ENCODE measurements at regions not wholly inside any gene's neighbourhood (a gene's known extent, or its start where the extent isn't known, plus 50 kb on each side); places are given as distances from the start of the nearest gene placed in this dataset.

GRCh38 chr7:132709971-132710567 lies 133.8 kb upstream of the PLXNA4 start:
- POLR2A ChIA-PET (ENCODE audit: low non-redundant PET) = no interaction called here
- H3K27ac ChIP-seq = no peak overlapping the region
- CTCF ChIA-PET = interaction anchor here (0.6 to 1.1 kb wide), 4 partner anchors 8 to 726 kb away, joined by 3 to 9 read pairs (median 4); no protein-coding TSS in a partner anchor
- TF ChIP-seq CTCF (conservative IDR thresholded peaks at IDR 0.05; ENCODE audit: low read depth) = 0 out of 2 replicates have a peak, but pooled peaks have one; percentile 23
- no peak for DNase-seq (ENCODE audit: low spot score)

GRCh38 chr7:132708470-132708869 lies 132.2 kb upstream of the PLXNA4 start:
- no peak for TF ChIP-seq CTCF (conservative IDR thresholded peaks at IDR 0.05; ENCODE audit: low read depth)
- no peak for DNase-seq (ENCODE audit: low spot score)
- ChIA-PET POLR2A (ENCODE audit: low non-redundant PET) (no interaction called here), CTCF (no interaction called here)
- no peak overlapping the region for H3K27ac ChIP-seq

- CTCF ChIA-PET = no interaction called here
- no peak for DNase-seq (ENCODE audit: low spot score)
- POLR2A ChIA-PET (ENCODE audit: low non-redundant PET) = no interaction called here
- TF ChIP-seq CTCF (conservative IDR thresholded peaks at IDR 0.05; ENCODE audit: low read depth) = no peak
- no peak overlapping the region for H3K27ac ChIP-seq
These were observed 128.9 kb upstream of the PLXNA4 start for GRCh38 chr7:132705146-132705545.

- CTCF ChIA-PET = interaction anchor here (0.6 kb wide), 2 partner anchors 64 to 1669 kb away, joined by 3 to 4 read pairs; no protein-coding TSS in a partner anchor
- H3K27ac ChIP-seq = no peak overlapping the region
- POLR2A ChIA-PET (ENCODE audit: low non-redundant PET) = no interaction called here
- DNase-seq (ENCODE audit: low spot score) = no peak
- TF ChIP-seq CTCF (conservative IDR thresholded peaks at IDR 0.05; ENCODE audit: low read depth) = no peak
These were observed 127.5 kb upstream of the PLXNA4 start for GRCh38 chr7:132703742-132704141.

GRCh38 chr7:132697003-132697402 lies 120.7 kb upstream of the PLXNA4 start:
- ChIA-PET CTCF (interaction anchor here (0.5 to 0.9 kb wide), 3 partner anchors 14 to 1444 kb away, joined by 3 to 4 read pairs (median 3); no protein-coding TSS in a partner anchor), POLR2A (ENCODE audit: low non-redundant PET) (no interaction called here)
- DNase-seq (ENCODE audit: low spot score) = no peak
- no peak for TF ChIP-seq CTCF (conservative IDR thresholded peaks at IDR 0.05; ENCODE audit: low read depth)
- H3K27ac ChIP-seq = no peak overlapping the region

DNA sequence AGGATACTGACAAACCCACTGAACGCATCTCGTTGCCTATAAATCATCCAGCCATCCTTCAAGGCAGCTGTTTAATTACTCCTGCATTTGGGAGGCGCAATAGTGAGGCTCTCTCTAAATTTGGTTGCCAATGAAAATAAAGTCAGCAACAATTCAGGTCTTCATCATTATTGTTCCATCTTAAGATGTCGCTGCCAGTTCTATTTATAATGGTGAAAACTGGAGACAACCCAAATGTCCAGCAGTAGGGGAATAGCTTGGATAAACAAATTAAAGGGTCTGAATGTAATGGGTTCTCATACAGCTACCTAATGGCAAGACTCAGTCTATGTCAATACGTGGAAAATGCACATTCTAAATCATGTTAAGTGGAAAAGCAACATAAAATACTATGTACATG lies 120.1 kb upstream of the PLXNA4 start:
- H3K27ac ChIP-seq = no peak overlapping the region
- TF ChIP-seq CTCF (conservative IDR thresholded peaks at IDR 0.05; ENCODE audit: low read depth) = no peak
- ChIA-PET POLR2A (ENCODE audit: low non-redundant PET) (no interaction called here), CTCF (interaction anchor here (0.5 kb wide), 2 partner anchors 180 to 1445 kb away, joined by 3 to 4 read pairs; no protein-coding TSS in a partner anchor)
- no peak for DNase-seq (ENCODE audit: low spot score)
